ENCODE measurements at regions not wholly inside any gene's neighbourhood (a gene's known extent, or its start where the extent isn't known, plus 50 kb on each side); places are given as distances from the start of the nearest gene placed in this dataset.

- ATAC-seq (ENCODE audit: low read depth): no peak
- H3K36me3 ChIP-seq (ENCODE audit: low read depth): no peaks in the 10 kb centered on the region
- no peaks in the 10 kb centered on the region for H3K4me1 ChIP-seq (ENCODE audit: insufficient read depth, poor library complexity, severe bottlenecking)
- H3K9me3 ChIP-seq (ENCODE audit: severe bottlenecking): no peaks in the 10 kb centered on the region
- no peak overlapping the region for H3K27ac ChIP-seq (ENCODE audit: poor library complexity, severe bottlenecking)
- H3K27me3 ChIP-seq (ENCODE audit: insufficient read depth, poor library complexity, severe bottlenecking): no peaks in the 10 kb centered on the region
- DNase-seq (ENCODE audit: low spot score): no peak
- H3K4me3 ChIP-seq (ENCODE audit: severe bottlenecking): no peak overlapping the region
- TF ChIP-seq CTCF (IDR thresholded peaks at IDR 0.05; ENCODE audit: poor library complexity, severe bottlenecking): no peak
These were observed 182.5 kb upstream of the AKR1E2 start for GRCh38 chr10:4643471-4643870.

GRCh38 chr10:4639960-4640359 lies 186.0 kb upstream of the AKR1E2 start:
- Histone ChIP-seq H3K27ac (ENCODE audit: poor library complexity, severe bottlenecking) (no peak overlapping the region), H3K27me3 (ENCODE audit: insufficient read depth, poor library complexity, severe bottlenecking) (no peaks in the 10 kb centered on the region), H3K36me3 (ENCODE audit: low read depth) (no peaks in the 10 kb centered on the region), H3K4me3 (ENCODE audit: severe bottlenecking) (no peak overlapping the region), H3K4me1 (ENCODE audit: insufficient read depth, poor library complexity, severe bottlenecking) (no peaks in the 10 kb centered on the region), H3K9me3 (ENCODE audit: severe bottlenecking) (no peaks in the 10 kb centered on the region)
- ATAC-seq (ENCODE audit: low read depth) (no peak), DNase-seq (ENCODE audit: low spot score) (no peak)
- no peak for TF ChIP-seq CTCF (IDR thresholded peaks at IDR 0.05; ENCODE audit: poor library complexity, severe bottlenecking)

GRCh38 chr10:4638099-4638498 lies 187.9 kb upstream of the AKR1E2 start:
- H3K4me1 ChIP-seq (ENCODE audit: insufficient read depth, poor library complexity, severe bottlenecking): no peaks in the 10 kb centered on the region
- H3K4me3 ChIP-seq (ENCODE audit: severe bottlenecking): no peak overlapping the region
- no peaks in the 10 kb centered on the region for H3K27me3 ChIP-seq (ENCODE audit: insufficient read depth, poor library complexity, severe bottlenecking)
- DNase-seq (ENCODE audit: low spot score) (no peak), ATAC-seq (ENCODE audit: low read depth) (no peak)
- H3K27ac ChIP-seq (ENCODE audit: poor library complexity, severe bottlenecking): no peak overlapping the region
- no peaks in the 10 kb centered on the region for H3K9me3 ChIP-seq (ENCODE audit: severe bottlenecking)
- TF ChIP-seq CTCF (IDR thresholded peaks at IDR 0.05; ENCODE audit: poor library complexity, severe bottlenecking): no peak
- H3K36me3 ChIP-seq (ENCODE audit: low read depth): no peaks in the 10 kb centered on the region

- no peaks in the 10 kb centered on the region for H3K9me3 ChIP-seq (ENCODE audit: severe bottlenecking)
- no peaks in the 10 kb centered on the region for H3K27me3 ChIP-seq (ENCODE audit: insufficient read depth, poor library complexity, severe bottlenecking)
- H3K27ac ChIP-seq (ENCODE audit: poor library complexity, severe bottlenecking): no peak overlapping the region
- no peak overlapping the region for H3K4me3 ChIP-seq (ENCODE audit: severe bottlenecking)
- no peaks in the 10 kb centered on the region for H3K4me1 ChIP-seq (ENCODE audit: insufficient read depth, poor library complexity, severe bottlenecking)
- TF ChIP-seq CTCF (IDR thresholded peaks at IDR 0.05; ENCODE audit: poor library complexity, severe bottlenecking): no peak
- no peaks in the 10 kb centered on the region for H3K36me3 ChIP-seq (ENCODE audit: low read depth)
- no peak for DNase-seq (ENCODE audit: low spot score)
- ATAC-seq (ENCODE audit: low read depth): no peak
These were observed 188.3 kb upstream of the AKR1E2 start for GRCh38 chr10:4637657-4638056.

- H3K9me3 ChIP-seq (ENCODE audit: severe bottlenecking): no peaks in the 10 kb centered on the region
- DNase-seq (ENCODE audit: low spot score): no peak
- ATAC-seq (ENCODE audit: low read depth): no peak
- no peaks in the 10 kb centered on the region for H3K36me3 ChIP-seq (ENCODE audit: low read depth)
- H3K4me1 ChIP-seq (ENCODE audit: insufficient read depth, poor library complexity, severe bottlenecking): no peaks in the 10 kb centered on the region
- no peak for TF ChIP-seq CTCF (IDR thresholded peaks at IDR 0.05; ENCODE audit: poor library complexity, severe bottlenecking)
- H3K27ac ChIP-seq (ENCODE audit: poor library complexity, severe bottlenecking): no peak overlapping the region
- H3K4me3 ChIP-seq (ENCODE audit: severe bottlenecking): no peak overlapping the region
- H3K27me3 ChIP-seq (ENCODE audit: insufficient read depth, poor library complexity, severe bottlenecking): no peaks in the 10 kb centered on the region
These were observed 190.1 kb upstream of the AKR1E2 start for GRCh38 chr10:4635883-4636282.

Measured in RWPE2 (cell line).